HUES48 (cell line): ENCODE measurements at regions not wholly inside any gene's neighbourhood (a gene's known extent, or its start where the extent isn't known, plus 50 kb on each side); places are given as distances from the start of the nearest gene placed in this dataset.

Experiments
- H3K27ac ChIP-seq: one replicate; pipeline ENCODE4 v1.7.0; 2013; ENCODE audit warnings: low read depth, low read length, inconsistent platforms
- H3K27me3 ChIP-seq: 2 replicates; pipeline ENCODE4 v1.6.1; 2013; ENCODE audit warnings: mild to moderate bottlenecking, low read length; ENCODE audit not compliant: control insufficient read depth, insufficient read depth
- H3K36me3 ChIP-seq: 2 replicates; pipeline ENCODE4 v1.6.1; 2013; ENCODE audit warnings: low read length; ENCODE audit not compliant: control insufficient read depth, insufficient read depth
- H3K4me1 ChIP-seq: 2 replicates; pipeline ENCODE4 v1.6.1; 2013; ENCODE audit warnings: mild to moderate bottlenecking, low read length; ENCODE audit not compliant: control insufficient read depth, insufficient read depth
- H3K4me3 ChIP-seq: 2 replicates; pipeline ENCODE4 v1.5.1; 2013; ENCODE audit warnings: mild to moderate bottlenecking, low read depth, low read length
- H3K9ac ChIP-seq: 2 replicates; pipeline ENCODE4 v1.6.1; 2013; ENCODE audit warnings: mild to moderate bottlenecking, low read depth, low read length, moderate library complexity
- H3K9me3 ChIP-seq: 2 replicates; pipeline ENCODE4 v1.6.1; 2013; ENCODE audit warnings: low read length; ENCODE audit not compliant: control insufficient read depth, insufficient read depth

DNA sequence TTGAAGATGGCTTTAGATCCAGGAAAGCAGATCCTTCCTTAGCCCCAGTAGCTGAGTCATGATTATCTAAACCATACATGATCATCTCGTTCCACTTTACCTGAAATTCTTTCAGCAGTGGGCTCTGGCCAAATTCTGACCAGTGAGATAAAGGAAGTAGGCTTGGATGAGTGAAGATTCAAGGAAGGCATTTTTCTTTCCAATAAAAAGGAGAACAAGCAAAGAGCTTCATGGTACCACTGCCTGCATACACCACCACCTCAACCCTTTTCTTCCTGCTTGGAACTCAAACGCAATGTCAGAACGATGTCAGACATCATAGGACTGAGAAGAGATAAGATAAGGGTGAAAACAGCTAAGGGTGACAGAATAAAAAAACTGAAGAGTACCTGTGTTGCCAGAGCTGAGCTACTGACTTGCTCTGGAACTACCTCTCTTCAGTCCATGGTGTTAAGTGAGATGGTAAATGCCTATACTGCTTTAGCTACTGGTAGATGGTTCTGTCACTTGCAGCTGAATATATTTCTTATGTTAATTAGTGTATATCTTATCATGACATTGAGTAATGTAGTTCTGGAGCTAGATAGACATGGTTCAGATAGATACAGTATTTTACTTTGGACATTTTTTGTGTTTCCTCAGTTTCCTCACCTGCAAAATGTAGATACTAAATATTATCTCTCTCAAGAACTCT is 58.7 kb upstream of the ACVR1 start:
- H3K4me1 ChIP-seq = peaks cover 36% of the 10 kb centered on the region
- H3K9ac ChIP-seq = no peak overlapping the region
- peaks cover 54% of the 10 kb centered on the region for H3K27me3 ChIP-seq
- H3K36me3 ChIP-seq = no peaks in the 10 kb centered on the region
- no peak overlapping the region for H3K27ac ChIP-seq
- H3K4me3 ChIP-seq = no peak overlapping the region
- H3K9me3 ChIP-seq = no peaks in the 10 kb centered on the region

DNA sequence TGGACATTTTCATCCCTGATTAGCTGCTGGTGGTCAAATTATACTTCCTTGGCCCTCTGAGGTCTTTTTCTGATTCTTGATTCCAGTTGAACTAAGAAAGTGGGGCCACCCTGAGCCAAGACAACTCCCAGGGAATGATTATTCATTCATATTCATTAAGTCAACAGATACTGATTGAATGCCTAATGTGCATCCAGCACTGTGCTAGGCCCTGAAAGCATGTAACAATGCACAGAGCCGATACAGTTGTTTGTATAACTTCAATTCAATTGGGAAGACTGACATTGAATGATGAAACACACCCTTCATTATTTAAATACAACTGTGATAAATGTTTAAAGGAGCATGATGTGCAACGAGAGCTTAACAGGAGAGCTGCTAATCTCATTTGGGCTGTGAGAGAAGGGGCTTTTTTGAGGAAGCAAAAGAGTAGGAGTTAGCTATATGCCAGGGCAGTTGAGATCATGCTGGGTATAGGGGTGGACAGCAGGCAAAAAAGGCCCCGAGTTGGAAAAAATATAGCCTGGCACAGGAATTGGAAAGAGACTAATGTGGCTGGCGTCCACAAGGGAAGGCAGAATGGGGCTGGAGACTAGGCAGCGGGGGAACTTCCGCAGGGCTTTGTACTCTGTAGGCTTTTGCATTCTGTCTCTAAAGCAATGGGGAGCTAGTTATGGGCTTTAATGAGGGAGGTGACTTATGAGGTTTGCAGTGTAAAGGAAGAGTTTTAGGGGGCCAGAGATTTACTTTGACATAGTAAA is 57.2 kb upstream of the ACVR1 start:
- H3K4me1 ChIP-seq = peaks cover 36% of the 10 kb centered on the region
- H3K9ac ChIP-seq = no peak overlapping the region
- H3K27me3 ChIP-seq = peaks cover 57% of the 10 kb centered on the region
- H3K36me3 ChIP-seq = no peaks in the 10 kb centered on the region
- H3K4me3 ChIP-seq = peak overlapping the region; percentile 41
- peak overlapping the region; percentile 93 for H3K27ac ChIP-seq
- H3K9me3 ChIP-seq = no peaks in the 10 kb centered on the region

DNA sequence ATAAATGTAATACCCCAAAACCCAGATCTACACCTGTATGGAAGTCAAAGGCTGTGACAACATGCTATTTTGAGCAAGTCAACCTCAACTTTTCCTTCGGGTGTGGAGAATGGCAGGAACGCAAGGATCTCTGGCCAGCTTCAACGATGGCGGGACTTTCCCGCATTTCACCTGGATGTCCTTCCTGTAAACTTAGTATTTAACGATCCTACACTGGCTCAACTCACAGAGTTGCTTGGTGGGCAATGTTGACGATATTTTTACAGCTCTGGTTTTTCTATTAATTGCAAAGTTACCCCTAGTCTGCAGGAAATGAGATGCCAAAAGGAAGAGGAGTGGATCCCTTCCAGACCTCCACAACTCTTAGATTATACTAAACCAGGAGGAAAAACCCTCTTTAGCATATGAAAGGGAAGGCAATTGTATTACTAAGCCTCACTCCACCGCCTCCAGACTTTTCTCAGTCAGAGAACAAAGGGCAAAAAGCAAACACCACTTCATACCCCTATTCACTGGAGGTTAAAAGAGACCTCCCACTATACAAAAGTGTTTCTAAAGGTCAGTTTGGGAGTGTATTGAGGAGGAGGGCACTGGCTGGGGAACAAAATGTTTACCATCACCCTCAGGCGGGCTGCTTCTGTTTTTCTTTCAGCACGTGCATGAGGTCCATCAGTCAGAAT is 56.5 kb upstream of the ACVR1 start:
- H3K27me3 ChIP-seq = peaks cover 57% of the 10 kb centered on the region
- H3K9ac ChIP-seq = 0 out of 2 replicates have a peak overlapping the region, but pooled peaks have one; percentile 35
- peak overlapping the region; percentile 50 for H3K4me3 ChIP-seq
- H3K36me3 ChIP-seq = no peaks in the 10 kb centered on the region
- H3K27ac ChIP-seq = peak overlapping the region; percentile 93
- H3K9me3 ChIP-seq = no peaks in the 10 kb centered on the region
- H3K4me1 ChIP-seq = peaks cover 36% of the 10 kb centered on the region

DNA sequence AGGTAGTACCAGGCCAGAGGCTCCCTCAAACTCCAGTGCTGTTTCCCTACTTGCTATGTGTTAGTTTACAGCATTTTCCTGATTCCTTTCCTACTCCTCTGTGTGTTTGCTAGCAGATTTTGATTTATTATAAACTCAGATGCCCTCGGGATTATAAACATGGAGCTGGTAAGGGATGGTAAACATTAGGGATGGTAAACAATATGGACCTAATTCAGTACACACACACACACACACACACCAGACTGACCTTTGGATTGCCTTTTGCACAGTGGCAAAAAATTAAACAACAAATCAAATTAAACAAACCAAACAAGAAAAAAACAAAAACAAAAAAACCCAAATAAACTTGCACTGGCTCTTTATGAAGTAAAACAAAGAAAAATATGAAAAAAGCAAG is 55.4 kb upstream of the ACVR1 start:
- H3K27me3 ChIP-seq = peaks cover 55% of the 10 kb centered on the region
- H3K4me1 ChIP-seq = peaks cover 36% of the 10 kb centered on the region
- H3K9ac ChIP-seq = no peak overlapping the region
- H3K27ac ChIP-seq = no peak overlapping the region
- no peaks in the 10 kb centered on the region for H3K9me3 ChIP-seq
- H3K36me3 ChIP-seq = no peaks in the 10 kb centered on the region
- no peak overlapping the region for H3K4me3 ChIP-seq

DNA sequence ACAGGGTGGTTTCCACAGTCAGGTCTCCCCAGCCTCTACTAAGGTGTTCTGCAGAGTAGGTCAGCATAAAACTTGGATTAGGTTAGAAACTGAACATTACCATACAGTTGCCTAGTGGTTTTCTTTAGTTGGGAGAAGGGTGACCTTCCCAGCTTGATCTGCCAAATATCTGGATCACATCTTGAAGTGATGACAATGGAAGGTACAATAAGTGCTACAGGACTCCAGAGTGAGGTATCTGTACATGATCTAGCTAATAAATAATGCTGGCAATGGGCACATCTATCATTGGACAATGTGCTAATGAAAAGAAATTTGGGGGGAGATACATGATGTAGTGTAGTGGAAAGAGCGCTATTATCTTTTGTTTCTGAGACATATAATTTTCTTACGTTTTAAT is 54.6 kb upstream of the ACVR1 start:
- no peaks in the 10 kb centered on the region for H3K36me3 ChIP-seq
- no peak overlapping the region for H3K4me3 ChIP-seq
- H3K27me3 ChIP-seq = peaks cover 47% of the 10 kb centered on the region
- H3K9me3 ChIP-seq = no peaks in the 10 kb centered on the region
- H3K9ac ChIP-seq = no peak overlapping the region
- peaks cover 36% of the 10 kb centered on the region for H3K4me1 ChIP-seq
- H3K27ac ChIP-seq = no peak overlapping the region

DNA sequence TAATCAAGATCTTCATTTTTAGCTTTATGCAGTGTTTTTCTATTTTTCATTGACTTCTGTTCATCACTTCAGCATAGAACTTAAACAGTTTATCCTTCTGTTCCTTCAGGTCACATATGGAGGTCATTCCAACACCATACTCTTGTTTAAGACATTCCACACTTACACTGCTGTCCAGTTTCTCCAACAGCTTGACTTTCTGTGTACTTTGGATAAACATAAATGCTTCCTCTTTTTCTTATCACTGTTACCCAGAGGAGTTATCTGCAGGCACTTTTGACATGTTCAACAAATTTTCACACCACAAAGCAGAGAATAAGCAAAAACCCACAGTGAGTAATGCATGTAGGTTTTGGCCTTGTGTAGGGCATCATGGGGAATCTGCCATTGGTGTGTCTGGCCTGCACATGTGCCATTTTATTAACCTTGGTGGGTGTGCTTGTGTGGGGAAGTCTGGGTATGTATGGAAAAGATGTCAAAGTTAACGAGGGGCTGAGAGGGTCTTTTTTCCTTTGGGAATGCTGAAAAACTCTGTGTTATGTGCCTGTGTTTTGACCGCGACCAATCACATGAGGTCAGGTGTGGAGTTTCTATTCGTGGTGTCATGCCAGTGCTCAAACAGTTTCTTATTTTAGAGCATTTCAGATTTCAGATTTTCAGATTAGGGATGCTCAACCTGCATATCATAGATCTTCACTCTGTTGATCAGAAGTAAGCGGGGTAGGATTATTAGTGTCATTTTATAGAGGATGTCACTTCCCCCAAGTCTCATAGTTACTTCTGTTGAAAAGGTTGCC is 53.9 kb upstream of the ACVR1 start:
- H3K27me3 ChIP-seq = peaks cover 41% of the 10 kb centered on the region
- H3K36me3 ChIP-seq = no peaks in the 10 kb centered on the region
- peaks cover 38% of the 10 kb centered on the region for H3K4me1 ChIP-seq
- H3K4me3 ChIP-seq = no peak overlapping the region
- H3K9ac ChIP-seq = no peak overlapping the region
- no peak overlapping the region for H3K27ac ChIP-seq
- no peaks in the 10 kb centered on the region for H3K9me3 ChIP-seq

DNA sequence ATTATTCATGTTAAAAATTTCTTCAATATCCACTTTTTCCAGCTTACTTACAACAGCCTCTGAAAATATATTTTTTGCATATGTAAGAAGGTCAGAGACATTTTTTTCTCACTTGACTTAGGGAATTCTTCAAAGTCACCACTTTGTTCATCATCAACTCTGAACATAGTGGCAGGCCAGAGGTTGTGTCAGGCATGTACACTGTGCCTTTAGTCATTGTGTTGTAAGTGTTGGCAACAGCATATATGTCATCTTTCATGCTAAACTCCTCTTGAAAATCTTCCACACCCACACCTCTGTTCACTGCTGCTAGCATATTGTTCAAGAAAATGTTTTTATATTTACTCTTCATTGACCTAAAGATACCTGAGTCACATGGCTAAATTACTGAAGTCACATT is 52.2 kb upstream of the ACVR1 start:
- Histone ChIP-seq H3K9me3 (no peaks in the 10 kb centered on the region), H3K27ac (no peak overlapping the region), H3K4me3 (no peak overlapping the region), H3K9ac (no peak overlapping the region), H3K36me3 (no peaks in the 10 kb centered on the region), H3K4me1 (peaks cover 41% of the 10 kb centered on the region), H3K27me3 (peaks cover 29% of the 10 kb centered on the region)

DNA sequence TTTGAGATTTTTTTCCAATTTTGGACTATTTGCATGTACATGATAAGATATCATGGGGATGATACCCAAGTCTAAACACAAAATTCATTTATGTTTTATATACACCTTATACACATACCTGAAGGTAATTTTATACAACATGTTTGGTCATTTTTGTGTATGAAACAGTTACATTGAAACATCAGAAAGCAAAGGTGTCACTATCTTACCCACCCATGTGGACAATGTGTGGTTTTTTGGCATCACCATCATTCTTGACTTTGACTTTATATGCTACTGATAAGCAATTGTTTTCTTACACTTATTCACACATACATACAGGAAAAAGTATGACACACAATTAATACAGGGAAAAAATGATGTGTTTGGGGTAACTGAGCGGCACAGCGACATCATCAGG is 51.0 kb upstream of the ACVR1 start:
- H3K27ac ChIP-seq = no peak overlapping the region
- H3K36me3 ChIP-seq = no peaks in the 10 kb centered on the region
- no peak overlapping the region for H3K4me3 ChIP-seq
- H3K4me1 ChIP-seq = peaks cover 34% of the 10 kb centered on the region
- H3K9me3 ChIP-seq = no peaks in the 10 kb centered on the region
- no peak overlapping the region for H3K9ac ChIP-seq
- H3K27me3 ChIP-seq = peaks cover 26% of the 10 kb centered on the region
